ENCODE measurements at regions not wholly inside any gene's neighbourhood (a gene's known extent, or its start where the extent isn't known, plus 50 kb on each side); places are given as distances from the start of the nearest gene placed in this dataset.

GRCh38 chr6:22921828-22922227 lies 352.5 kb downstream of the HDGFL1 start:
- TF ChIP-seq CTCF (IDR thresholded peaks at IDR 0.05; ENCODE audit: low read depth, low read length, poor library complexity, severe bottlenecking): no peak
- no peak for TF ChIP-seq EZH2phosphoT487 (IDR thresholded peaks at IDR 0.05; ENCODE audit: borderline replicate concordance, low read length)

Measured in DOHH2 (cell line).